PC-9 (cell line): ENCODE measurements at regions not wholly inside any gene's neighbourhood (a gene's known extent, or its start where the extent isn't known, plus 50 kb on each side); places are given as distances from the start of the nearest gene placed in this dataset.
A peak's percentile ranks its signal among the peaks of the same experiment; 100 is the strongest.

Experiments
- BruUV-seq: library from RNA; stranded (reverse); fragments of 400-500 nt; replicated peaks from 2 replicates; lab custom pipeline; 2021; lab: Mats Ljungman, UMichigan
- CTCF ChIA-PET: fragments of 300-600 bp; sonication (Branson Sonifier 250); formaldehyde crosslinking; loops from one replicate; lab custom pipeline; 2022; ENCODE audit warnings: antibody characterized with exemption; lab: Charles Lee
- POLR2A ChIA-PET: fragments of 300-600 bp; sonication (Branson Sonifier 250); formaldehyde crosslinking; loops from one replicate; lab custom pipeline; 2022; ENCODE audit warnings: antibody characterized with exemption; ENCODE audit not compliant: unreplicated experiment; lab: Charles Lee
- DNase-seq, 2 experiments: peaks; one replicate each; pipeline versions ENCODE4 v3.0.0 to v3.0.0-alpha.2; 2015 to 2022; ENCODE audit warnings: mixed read lengths in 1 of 2
- H2AFZ ChIP-seq: fragments of 200-600 bp; sonication (generic); 2 replicates; pipeline ENCODE4 v1.8.1; 2017; ENCODE audit warnings: antibody characterized with exemption
- H3F3A ChIP-seq: fragments of 200-600 bp; sonication (generic); 2 replicates; pipeline ENCODE4 v1.8.1; 2017; ENCODE audit warnings: antibody characterized with exemption, mild to moderate bottlenecking, low read depth; ENCODE audit not compliant: insufficient read depth
- H3K27ac ChIP-seq: fragments of 200-600 bp; sonication (generic); 2 replicates; pipeline ENCODE4 v1.6.1; 2016; ENCODE audit warnings: mixed run types
- H3K27me3 ChIP-seq: fragments of 200-600 bp; sonication (generic); 2 replicates; pipeline ENCODE4 v1.6.1; 2016; ENCODE audit warnings: low read depth, mixed run types; ENCODE audit not compliant: insufficient read depth
- H3K36me3 ChIP-seq: fragments of 200-600 bp; sonication (generic); 2 replicates; pipeline ENCODE4 v1.6.1; 2016; ENCODE audit warnings: low read depth, mixed run types
- H3K4me1 ChIP-seq: fragments of 200-600 bp; sonication (generic); replicated peaks from 2 replicates; pipeline ENCODE4 v1.6.1; 2016; ENCODE audit warnings: mixed run types; ENCODE audit not compliant: insufficient read depth
- H3K4me2 ChIP-seq: fragments of 200-600 bp; sonication (generic); 2 replicates; pipeline ENCODE4 v1.6.1; 2017; ENCODE audit warnings: mixed run types
- H3K4me3 ChIP-seq: fragments of 200-600 bp; sonication (generic); 2 replicates; pipeline ENCODE4 v1.6.1; 2016; ENCODE audit warnings: mixed run types
- H3K79me2 ChIP-seq: fragments of 200-600 bp; sonication (generic); 2 replicates; pipeline ENCODE4 v1.6.1; 2017; ENCODE audit warnings: low read depth, mixed run types
- H3K9me2 ChIP-seq: fragments of 200-600 bp; sonication (generic); 2 replicates; pipeline ENCODE4 v1.8.1; 2017; ENCODE audit warnings: mild to moderate bottlenecking; ENCODE audit not compliant: insufficient read depth
- H3K9me3 ChIP-seq: fragments of 200-600 bp; sonication (generic); 2 replicates; pipeline ENCODE4 v1.8.1; 2016; ENCODE audit warnings: low read depth; ENCODE audit not compliant: insufficient read depth
- H4K20me1 ChIP-seq: fragments of 200-600 bp; sonication (generic); 2 replicates; pipeline ENCODE4 v1.8.1; 2017; ENCODE audit not compliant: insufficient read depth
- EZH2 ChIP-seq: fragments of 200-600 bp; sonication (generic); IDR thresholded peaks from 2 replicates; pipeline ENCODE4 v1.8.0; 2017; ENCODE audit warnings: antibody characterized with exemption, low read depth
- intact Hi-C: fragments of 100-400 bp; cut with micrococcal nuclease; formaldehyde crosslinking; loops from one replicate; pipeline ENCODE4 v1.10.0; 2022; ENCODE audit not compliant: unreplicated experiment
- TF ChIP-seq, protein P1 (sequence below): fragments of 200-600 bp; sonication (generic); conservative IDR thresholded peaks from 2 replicates; pipeline ENCODE4 v1.6.1; 2017; ENCODE audit warnings: mixed run types, antibody characterized with exemption, mild to moderate bottlenecking, moderate library complexity

DNA sequence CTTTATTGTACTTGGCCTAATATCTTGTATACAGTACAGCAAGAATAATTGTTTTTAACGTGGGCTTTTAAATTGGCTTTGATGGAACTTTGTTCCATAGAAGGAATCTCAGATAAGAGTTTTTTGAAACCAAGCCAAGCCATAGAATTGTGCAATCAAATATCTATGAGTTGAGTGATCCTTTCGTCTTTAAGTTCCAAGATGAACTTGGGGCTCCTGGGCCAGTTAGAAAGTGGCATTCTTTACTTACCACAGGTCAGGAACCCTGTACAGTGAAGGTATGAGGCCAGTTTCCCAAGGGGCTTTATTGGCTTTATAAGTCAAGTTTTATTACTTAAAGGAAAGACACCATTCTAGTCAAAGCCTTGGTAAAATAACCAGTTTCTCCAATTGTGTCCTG is 2104.2 kb downstream of the PCDH7 start:
- no peak overlapping the region for H3K27ac ChIP-seq
- no peak overlapping the region for H3K4me3 ChIP-seq
- ChIA-PET POLR2A (no interaction called here), CTCF (no interaction called here)
- H3K27me3 ChIP-seq = no peaks in the 10 kb centered on the region
- no peak for TF ChIP-seq EZH2
- TF ChIP-seq, protein P1, sequence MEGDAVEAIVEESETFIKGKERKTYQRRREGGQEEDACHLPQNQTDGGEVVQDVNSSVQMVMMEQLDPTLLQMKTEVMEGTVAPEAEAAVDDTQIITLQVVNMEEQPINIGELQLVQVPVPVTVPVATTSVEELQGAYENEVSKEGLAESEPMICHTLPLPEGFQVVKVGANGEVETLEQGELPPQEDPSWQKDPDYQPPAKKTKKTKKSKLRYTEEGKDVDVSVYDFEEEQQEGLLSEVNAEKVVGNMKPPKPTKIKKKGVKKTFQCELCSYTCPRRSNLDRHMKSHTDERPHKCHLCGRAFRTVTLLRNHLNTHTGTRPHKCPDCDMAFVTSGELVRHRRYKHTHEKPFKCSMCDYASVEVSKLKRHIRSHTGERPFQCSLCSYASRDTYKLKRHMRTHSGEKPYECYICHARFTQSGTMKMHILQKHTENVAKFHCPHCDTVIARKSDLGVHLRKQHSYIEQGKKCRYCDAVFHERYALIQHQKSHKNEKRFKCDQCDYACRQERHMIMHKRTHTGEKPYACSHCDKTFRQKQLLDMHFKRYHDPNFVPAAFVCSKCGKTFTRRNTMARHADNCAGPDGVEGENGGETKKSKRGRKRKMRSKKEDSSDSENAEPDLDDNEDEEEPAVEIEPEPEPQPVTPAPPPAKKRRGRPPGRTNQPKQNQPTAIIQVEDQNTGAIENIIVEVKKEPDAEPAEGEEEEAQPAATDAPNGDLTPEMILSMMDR = no peak
- peak in 1 of 2 experiments; percentile 1 for DNase-seq
- no peaks in the 10 kb centered on the region for H3K36me3 ChIP-seq
- no peaks in the 10 kb centered on the region for H4K20me1 ChIP-seq
- no peaks in the 10 kb centered on the region for H3K9me2 ChIP-seq
- no peak overlapping the region for H2AFZ ChIP-seq
- intact Hi-C loops = no loop called here
- H3K79me2 ChIP-seq = no peaks in the 10 kb centered on the region
- H3K4me1 ChIP-seq = no peaks in the 10 kb centered on the region
- peaks cover 4% of the 10 kb centered on the region; the same call in 1 of the 2 replicates for H3K9me3 ChIP-seq
- no peaks in the 10 kb centered on the region for H3F3A ChIP-seq
- no TSS peak for BruUV-seq
- H3K4me2 ChIP-seq = no peak overlapping the region

DNA sequence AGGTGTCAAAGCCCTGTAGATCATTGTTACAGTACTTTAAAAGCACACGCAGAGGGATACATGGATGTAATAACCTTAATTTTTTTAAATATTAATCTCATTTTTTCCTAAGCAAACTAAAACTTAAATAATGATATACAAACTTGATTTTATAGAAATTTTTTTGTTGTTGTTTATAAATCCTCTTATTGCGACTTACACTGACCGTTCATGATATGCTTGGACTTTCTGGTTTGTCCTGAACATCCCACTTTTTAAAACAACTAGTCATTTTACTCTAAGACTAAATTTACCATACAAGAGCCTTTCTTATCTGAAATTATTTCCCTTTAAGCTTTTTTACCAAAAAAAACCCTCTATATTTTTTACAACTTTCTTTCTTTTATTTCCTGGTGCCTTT is 2106.0 kb downstream of the PCDH7 start:
- H3K9me3 ChIP-seq = peaks cover 4% of the 10 kb centered on the region; the same call in 1 of the 2 replicates
- H3K4me1 ChIP-seq = no peaks in the 10 kb centered on the region
- TF ChIP-seq, protein P1 = no peak
- no peak for TF ChIP-seq EZH2
- no TSS peak for BruUV-seq
- no peaks in the 10 kb centered on the region for H3F3A ChIP-seq
- CTCF ChIA-PET = no interaction called here
- H3K79me2 ChIP-seq = no peaks in the 10 kb centered on the region
- DNase-seq = no peak
- H4K20me1 ChIP-seq = no peaks in the 10 kb centered on the region
- no peak overlapping the region for H3K4me2 ChIP-seq
- H3K27me3 ChIP-seq = no peaks in the 10 kb centered on the region
- no peaks in the 10 kb centered on the region for H3K9me2 ChIP-seq
- no peaks in the 10 kb centered on the region for H3K36me3 ChIP-seq
- intact Hi-C loops = no loop called here
- H3K4me3 ChIP-seq = no peak overlapping the region
- H2AFZ ChIP-seq = no peak overlapping the region
- POLR2A ChIA-PET = no interaction called here
- no peak overlapping the region for H3K27ac ChIP-seq

DNA sequence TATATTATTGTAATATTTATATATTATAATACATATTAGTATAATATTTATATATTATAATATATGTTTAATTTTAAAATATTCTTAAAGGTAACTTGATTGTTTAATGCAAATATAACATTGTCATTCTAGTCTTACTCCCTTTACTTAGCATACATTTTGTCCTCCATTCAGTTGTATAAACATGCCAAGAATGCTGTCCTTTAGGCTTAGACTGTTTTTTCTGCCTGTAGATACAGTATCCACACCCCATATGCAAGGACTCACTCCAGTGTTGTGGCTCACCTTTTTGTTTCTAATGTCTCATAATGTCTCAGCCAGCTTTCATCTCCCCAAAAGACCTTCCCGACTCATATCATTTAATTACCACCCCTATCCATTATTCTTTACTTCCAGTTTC is 2110.0 kb downstream of the PCDH7 start:
- Histone ChIP-seq H3K79me2 (no peaks in the 10 kb centered on the region), H3K4me3 (no peak overlapping the region), H4K20me1 (no peaks in the 10 kb centered on the region), H2AFZ (no peak overlapping the region), H3F3A (no peaks in the 10 kb centered on the region), H3K27me3 (no peaks in the 10 kb centered on the region), H3K36me3 (no peaks in the 10 kb centered on the region), H3K4me1 (no peaks in the 10 kb centered on the region), H3K4me2 (no peak overlapping the region), H3K9me2 (no peaks in the 10 kb centered on the region), H3K9me3 (peaks cover 4% of the 10 kb centered on the region; the same call in 1 of the 2 replicates), H3K27ac (no peak overlapping the region)
- DNase-seq = no peak
- no TSS peak for BruUV-seq
- POLR2A ChIA-PET = no interaction called here
- CTCF ChIA-PET = no interaction called here
- intact Hi-C loops = no loop called here
- TF ChIP-seq, protein P1 = no peak
- TF ChIP-seq EZH2 = no peak
